HepG2 (cell line): ENCODE measurements at regions not wholly inside any gene's neighbourhood (a gene's known extent, or its start where the extent isn't known, plus 50 kb on each side); places are given as distances from the start of the nearest gene placed in this dataset.
A peak's percentile ranks its signal among the peaks of the same experiment; 100 is the strongest.

ENCODE experiments used
- ATAC-seq: fragments of 200-7000 bp; cut with Tn5 transposase; 3 replicates; pipeline ENCODE4 v1.9.1; 2020; ENCODE audit warnings: mild to moderate bottlenecking, moderate library complexity
- BruUV-seq: library from RNA; stranded (reverse); fragments of 400-500 nt; replicated peaks from 2 replicates; lab custom pipeline; 2021; lab: Mats Ljungman, UMichigan
- CTCF ChIA-PET: fragments of 300-600 bp; formaldehyde crosslinking; extraction: SDS; loops from one replicate; lab custom pipeline; 2021; ENCODE audit warnings: low total read pairs, inconsistent platforms, low intra/inter-chr PET ratio; lab: Yijun Ruan, JAX
- POLR2A ChIA-PET: fragments of 350-600 bp; sonication (Branson Sonifier 250); formaldehyde crosslinking; loops from one replicate; lab custom pipeline; 2020; ENCODE audit warnings: antibody characterized with exemption, inconsistent platforms; lab: Yijun Ruan, JAX
- DNase-seq: peaks from one replicate; pipeline ENCODE4 v3.0.0-alpha.2; 2015; ENCODE audit warnings: low spot score
- FAIRE-seq: peaks from 3 replicates; lab custom pipeline; 2011; peaks lifted over from hg19 to GRCh38; lab: Jason Lieb, UNC
- H2AFZ ChIP-seq: one replicate; pipeline ENCODE4 v1.6.1; 2011; ENCODE audit warnings: low read length, inconsistent platforms
- H3K27ac ChIP-seq: fragments of 300-600 bp; 3 replicates; pipeline ENCODE4 v1.8.0; 2011; ENCODE audit warnings: mixed run types, mild to moderate bottlenecking, mixed read lengths, low read length, inconsistent platforms; ENCODE audit not compliant: insufficient read depth; ENCODE audit errors: extremely low read length
- H3K27me3 ChIP-seq, 2 experiments: fragments of 200-600 bp in 1 of 2; 2 replicates in 1 of 2; 3 replicates in 1 of 2; pipeline versions ENCODE4 v1.6.0 to v1.8.0; 2011; ENCODE audit warnings: low read length in 2 of 2, mild to moderate bottlenecking in 2 of 2, moderate library complexity in 2 of 2, inconsistent platforms in 1 of 2; ENCODE audit not compliant: insufficient read depth in 2 of 2, control insufficient read depth in 1 of 2
- H3K36me3 ChIP-seq, 2 experiments: fragments of 200-600 bp in 1 of 2; replicated peaks in 1 of 2; 2 replicates in 1 of 2; 3 replicates in 1 of 2; pipeline versions ENCODE4 v1.5.1 to v1.8.0; 2011; ENCODE audit warnings: low read length in 2 of 2, inconsistent platforms in 1 of 2; ENCODE audit not compliant: insufficient read depth in 2 of 2, control insufficient read depth in 1 of 2
- H3K4me1 ChIP-seq: 2 replicates; pipeline ENCODE4 v1.5.1; 2012; ENCODE audit warnings: low read length, inconsistent platforms; ENCODE audit not compliant: insufficient read depth
- H3K4me2 ChIP-seq: 2 replicates; pipeline ENCODE4 v1.6.0; 2011; ENCODE audit warnings: low read depth, low read length, inconsistent platforms
- H3K4me3 ChIP-seq, 3 experiments: fragments of 200-600 bp in 1 of 3; sonication (generic), shearing (Covaris generic) in 1 of 3; replicated peaks in 1 of 3; 2 replicates each; pipeline ENCODE4 v1.5.1; 2011 to 2016; ENCODE audit warnings: low read length in 3 of 3, inconsistent platforms in 2 of 3, low read depth in 2 of 3, mild to moderate bottlenecking in 2 of 3, control low read depth in 1 of 3, mixed read lengths in 1 of 3; ENCODE audit not compliant: insufficient read depth in 1 of 3
- H3K79me2 ChIP-seq: one replicate; pipeline ENCODE4 v1.6.1; 2011; ENCODE audit warnings: low read length, inconsistent platforms; ENCODE audit not compliant: insufficient read depth
- H3K9ac ChIP-seq: 2 replicates; pipeline ENCODE4 v1.6.0; 2011; ENCODE audit warnings: mild to moderate bottlenecking, low read depth, low read length, inconsistent platforms; ENCODE audit not compliant: insufficient read depth
- H3K9me3 ChIP-seq: 2 replicates; pipeline ENCODE4 v1.5.1; 2012; ENCODE audit warnings: mild to moderate bottlenecking, low read length
- H4K20me1 ChIP-seq: 2 replicates; pipeline ENCODE4 v1.6.0; 2011; ENCODE audit warnings: inconsistent platforms, mild to moderate bottlenecking, low read length, moderate library complexity; ENCODE audit not compliant: insufficient read depth
- MNT ChIP-seq: fragments of 450-650 bp; IDR thresholded peaks from 2 replicates; pipeline ENCODE4 v1.6.1; 2016
- NPAS2 ChIP-seq: sonication (generic); formaldehyde crosslinking; IDR thresholded peaks from 2 replicates; pipeline ENCODE4 v1.8.0; 2022; ENCODE audit warnings: mild to moderate bottlenecking, missing genetic modification reagents, borderline replicate concordance
- U2AF1 ChIP-seq: fragments of 200-400 bp; formaldehyde crosslinking; optimal IDR thresholded peaks from 2 replicates; pipeline ENCODE3; 2017; ENCODE audit warnings: mild to moderate bottlenecking, low read depth, low read length
- ZBTB40 ChIP-seq, 2 experiments: fragments of 450-650 bp in 1 of 2; sonication (generic) in 1 of 2; formaldehyde crosslinking in 1 of 2; IDR thresholded peaks; 2 replicates each; pipeline versions ENCODE4 v1.6.1 to v1.8.0; 2016 to 2022; ENCODE audit warnings: antibody characterized with exemption in 1 of 2, mild to moderate bottlenecking in 1 of 2, missing genetic modification reagents in 1 of 2
- ZNF44 ChIP-seq: sonication (generic); formaldehyde crosslinking; IDR thresholded peaks from 2 replicates; pipeline ENCODE4 v1.5.1; 2020; ENCODE audit warnings: mild to moderate bottlenecking, missing genetic modification reagents
- ZNF564 ChIP-seq: sonication (generic); formaldehyde crosslinking; IDR thresholded peaks from 2 replicates; pipeline ENCODE4 v1.8.1; 2023; ENCODE audit warnings: mild to moderate bottlenecking, missing genetic modification reagents
- WGBS: methylation state at CpG from one replicate; pipeline ENCODE4 v1.1.6; 2017; ENCODE audit warnings: low lambda C conversion rate; 5-methylcytosine and 5-hydroxymethylcytosine counted together
- in situ Hi-C: cut with HindIII; loops from 2 replicates; pipeline ENCODE4 v1.10.0; 2017; ENCODE audit warnings: low pct_unique_long_range_greater_than_20kb; ENCODE audit not compliant: extremely low pct_ligation_motif_present
- intact Hi-C: fragments of 100-400 bp; cut with micrococcal nuclease; formaldehyde crosslinking; loops from one replicate; pipeline ENCODE4 v1.10.0; 2022; ENCODE audit not compliant: unreplicated experiment

- FAIRE-seq (no peak), DNase-seq (no peak), ATAC-seq (no peak)
- in situ Hi-C loops (no loop called here), intact Hi-C loops (no loop called here)
- no peak overlapping the region for H3K4me3 ChIP-seq
- no peaks in the 10 kb centered on the region for H3K9me3 ChIP-seq
- ChIA-PET POLR2A (no interaction called here), CTCF (no interaction called here)
- H3K36me3 ChIP-seq: no peaks in the 10 kb centered on the region
- no peaks in the 10 kb centered on the region for H3K27me3 ChIP-seq
- no peak overlapping the region for H2AFZ ChIP-seq
- H3K4me2 ChIP-seq: no peak overlapping the region
- no peak for TF ChIP-seq U2AF1
- no peaks in the 10 kb centered on the region for H3K79me2 ChIP-seq
- H4K20me1 ChIP-seq: no peaks in the 10 kb centered on the region
- no peak overlapping the region for H3K9ac ChIP-seq
- no TSS peak for BruUV-seq
- WGBS: 0% methylated on average over 1 of the region's 1 CpG
- no peak overlapping the region for H3K27ac ChIP-seq
- H3K4me1 ChIP-seq: no peaks in the 10 kb centered on the region
Observed at GRCh38 chr2:56001947-56002346, 78.4 kb upstream of the EFEMP1 start.

GRCh38 chr2:56008661-56009431 lies 85.3 kb upstream of the EFEMP1 start:
- H3K27ac ChIP-seq: no peak overlapping the region
- DNase-seq: no peak
- H3K9ac ChIP-seq: no peak overlapping the region
- BruUV-seq: no TSS peak
- no peaks in the 10 kb centered on the region for H3K36me3 ChIP-seq
- H3K27me3 ChIP-seq: no peaks in the 10 kb centered on the region
- in situ Hi-C loops (no loop called here), intact Hi-C loops (loop anchor here (1.0 kb wide), 2 partner anchors 238 to 291 kb away; no protein-coding TSS in a partner anchor)
- H3K9me3 ChIP-seq: no peaks in the 10 kb centered on the region
- ChIA-PET CTCF (interaction anchor here (1.4 kb wide), 2 partner anchors 237 to 290 kb away, joined by 12 to 15 read pairs; no protein-coding TSS in a partner anchor), POLR2A (no interaction called here)
- no peak for TF ChIP-seq ZNF564
- no peak for TF ChIP-seq NPAS2 (CRISPR knock-in tag)
- TF ChIP-seq ZBTB40 (IDR thresholded peaks at IDR 0.05): no peak
- no peak for TF ChIP-seq ZBTB40 (CRISPR knock-in tag; IDR thresholded peaks at IDR 0.05)
- peak; percentile 46; the same call in 1 of the 2 replicates for TF ChIP-seq MNT
- no peak for TF ChIP-seq ZNF44 (CRISPR knock-in tag)
- H3K79me2 ChIP-seq: no peaks in the 10 kb centered on the region
- FAIRE-seq: no peak
- H4K20me1 ChIP-seq: no peaks in the 10 kb centered on the region
- H3K4me2 ChIP-seq: no peak overlapping the region
- no peak overlapping the region for H3K4me3 ChIP-seq
- H2AFZ ChIP-seq: no peak overlapping the region
- WGBS: 4% methylated on average over 8 of the region's 8 CpGs
- no peaks in the 10 kb centered on the region for H3K4me1 ChIP-seq
- ATAC-seq: no peak
